ENCODE measurements at regions not wholly inside any gene's neighbourhood (a gene's known extent, or its start where the extent isn't known, plus 50 kb on each side); places are given as distances from the start of the nearest gene placed in this dataset.
A peak's percentile ranks its signal among the peaks of the same experiment; 100 is the strongest.

DNA sequence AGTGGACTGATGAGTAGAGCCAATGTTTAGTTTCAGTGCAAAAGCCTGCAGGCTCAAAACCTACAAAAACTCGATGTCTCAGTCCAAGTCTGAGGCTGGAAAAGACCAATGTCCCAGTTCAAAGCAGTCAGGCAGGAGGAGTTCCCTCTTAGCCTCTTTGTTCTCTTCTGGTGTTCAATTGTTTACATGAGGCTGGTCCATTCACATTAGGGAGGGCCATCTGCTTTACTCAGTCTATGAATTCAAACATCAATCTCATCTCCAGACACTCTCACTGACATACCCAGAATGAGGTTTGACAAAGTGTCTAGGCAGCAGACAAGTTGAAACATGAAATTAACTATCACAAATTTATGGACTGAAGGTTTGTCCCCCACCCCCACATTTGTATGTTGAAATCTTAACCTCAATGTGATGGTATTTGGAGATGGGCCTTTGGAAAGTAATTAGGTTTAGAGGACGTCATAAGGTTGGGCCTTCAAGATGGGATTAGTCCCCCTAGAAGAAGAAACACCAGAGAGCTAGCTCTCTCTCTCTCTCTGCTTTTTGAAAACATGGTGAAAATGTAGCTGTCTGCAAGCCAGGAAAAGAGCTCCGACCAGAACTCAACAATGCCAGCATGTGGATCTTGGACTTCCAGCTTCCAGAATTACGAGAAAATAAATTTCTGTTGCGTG is 438.5 kb upstream of the RGMA start:
- no peak for DNase-seq

DNA sequence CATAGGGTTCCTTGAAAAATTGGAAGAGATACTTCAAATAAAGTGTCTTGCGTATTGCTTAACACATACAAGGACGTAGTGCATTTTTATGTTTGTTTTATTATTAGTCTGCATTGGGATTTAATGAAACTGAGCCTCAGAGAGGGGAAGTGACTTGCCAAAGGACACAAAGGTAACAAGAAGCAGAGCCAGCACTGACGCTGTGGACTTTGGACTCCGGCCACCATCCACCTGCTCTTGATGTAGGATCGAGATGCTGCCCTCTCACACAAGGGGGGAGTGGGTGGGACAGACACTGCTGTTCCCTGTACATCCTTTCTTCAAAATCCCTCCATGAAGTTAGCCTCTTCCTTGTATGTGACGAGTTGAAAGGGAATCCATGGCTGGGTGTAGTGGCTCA is 435.4 kb upstream of the RGMA start:
- DNase-seq = no peak

DNA sequence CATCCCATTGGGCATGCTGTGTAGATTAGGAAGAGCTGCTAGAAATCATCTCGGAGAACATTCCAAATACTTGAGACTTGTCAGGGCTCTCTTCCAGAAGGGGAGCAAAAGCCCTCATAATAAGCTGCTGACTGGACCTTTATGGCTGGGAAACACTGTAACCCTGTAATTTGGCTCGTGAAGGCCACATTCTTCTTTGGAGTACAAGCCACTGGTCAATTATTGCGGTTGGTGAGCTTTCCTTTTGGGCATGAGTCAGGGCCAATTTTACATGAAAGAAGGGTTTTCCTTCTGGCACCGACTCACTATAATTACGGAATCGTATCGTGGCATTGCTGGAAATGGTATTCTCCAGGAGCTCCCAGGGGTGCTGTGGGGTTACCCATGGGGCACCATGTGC is 434.5 kb upstream of the RGMA start:
- peak; percentile 42 for DNase-seq

DNA sequence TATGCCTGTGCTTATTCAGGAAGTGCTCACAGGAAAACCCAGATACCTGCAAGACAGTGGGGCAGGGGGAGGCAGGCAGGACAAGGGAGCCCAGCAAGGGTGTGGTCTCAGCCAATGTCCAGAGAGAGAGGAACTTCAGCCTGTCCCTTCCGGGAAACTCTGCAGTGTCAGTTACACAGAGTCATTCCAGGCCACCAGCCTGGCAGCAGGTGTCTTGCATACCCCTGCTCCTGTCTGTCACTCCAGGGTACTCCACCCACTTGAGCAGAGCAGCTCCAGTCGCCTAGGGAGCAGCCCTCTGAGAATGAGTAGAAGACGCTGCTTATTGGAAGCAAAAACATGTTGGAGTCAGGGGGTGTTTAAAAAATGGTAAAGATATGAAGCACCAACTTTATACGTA is 431.2 kb upstream of the RGMA start:
- no peak for DNase-seq

DNA sequence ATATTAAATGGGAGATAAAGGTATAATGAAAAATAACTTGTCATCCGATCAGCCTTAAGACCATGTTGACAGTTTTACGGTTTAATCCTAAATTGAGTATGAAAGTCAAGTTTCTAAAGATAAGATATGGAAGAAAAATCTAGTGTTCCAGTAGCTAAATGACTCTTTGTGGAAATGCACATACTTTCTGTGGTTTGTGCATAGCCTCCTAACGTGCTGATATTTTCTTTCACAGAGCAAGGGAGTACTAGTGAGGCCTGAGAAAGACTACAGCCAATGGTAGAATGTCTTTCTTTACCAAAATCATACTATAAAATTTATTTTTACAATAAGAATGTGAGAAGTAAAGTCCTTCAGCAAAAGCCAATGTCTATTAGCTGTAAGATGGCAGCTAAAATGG is 430.6 kb upstream of the RGMA start:
- no peak for DNase-seq

DNA sequence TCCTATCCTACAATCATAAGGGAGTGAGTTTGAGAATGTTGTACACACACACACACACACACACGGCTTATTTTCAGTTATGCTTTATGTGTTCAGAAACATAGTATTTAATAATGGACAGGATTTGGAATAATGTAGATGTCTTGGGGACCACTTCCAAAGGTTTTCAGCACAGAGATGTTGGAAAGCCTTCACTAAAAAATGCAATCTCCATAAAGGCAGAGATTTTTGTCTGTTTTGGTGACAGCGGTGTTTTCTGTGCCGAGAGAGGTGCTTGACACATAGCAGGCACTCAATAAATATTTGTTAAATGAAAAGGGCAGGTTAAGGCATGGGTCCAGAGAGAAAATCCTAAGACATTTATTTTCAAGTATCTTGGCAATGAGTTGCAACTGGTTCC is 428.2 kb upstream of the RGMA start:
- no peak for DNase-seq

DNA sequence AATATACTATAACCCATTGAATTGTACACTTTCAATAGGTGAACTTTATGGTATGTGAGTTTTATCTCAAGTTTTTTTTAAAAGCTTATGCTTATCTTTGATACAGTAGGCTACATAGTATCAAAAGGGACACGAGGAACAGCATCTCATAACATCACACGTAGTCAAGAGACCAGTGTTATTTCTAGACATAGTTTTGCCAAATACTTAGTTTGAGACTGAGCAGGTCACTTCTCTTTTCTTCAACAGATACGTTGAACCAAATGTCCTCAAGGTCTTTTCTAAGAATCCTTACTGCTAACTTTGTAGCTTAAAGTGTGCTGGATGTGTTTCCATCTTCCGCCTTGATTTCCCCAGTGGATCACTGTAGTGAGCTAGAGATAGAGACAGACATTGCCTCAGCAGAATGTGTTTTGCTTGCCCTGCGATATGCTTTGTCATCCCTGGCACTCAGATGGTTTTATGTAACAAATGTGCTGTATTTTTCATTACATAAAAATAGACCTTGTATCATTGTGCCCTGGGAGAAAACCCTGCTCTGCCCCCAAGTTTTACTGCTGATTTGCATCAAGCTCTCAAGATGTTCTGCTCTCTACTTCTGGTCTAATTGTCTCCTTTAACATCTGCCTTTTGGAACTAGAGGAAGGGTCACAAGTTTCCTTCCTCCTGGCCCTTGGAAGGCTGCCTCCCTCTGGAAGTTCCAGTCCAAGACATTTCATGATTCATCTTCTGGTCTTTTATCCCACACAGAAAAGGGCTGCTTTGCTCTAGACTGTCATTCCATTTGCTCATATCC is 426.4 kb upstream of the RGMA start:
- DNase-seq = no peak

DNA sequence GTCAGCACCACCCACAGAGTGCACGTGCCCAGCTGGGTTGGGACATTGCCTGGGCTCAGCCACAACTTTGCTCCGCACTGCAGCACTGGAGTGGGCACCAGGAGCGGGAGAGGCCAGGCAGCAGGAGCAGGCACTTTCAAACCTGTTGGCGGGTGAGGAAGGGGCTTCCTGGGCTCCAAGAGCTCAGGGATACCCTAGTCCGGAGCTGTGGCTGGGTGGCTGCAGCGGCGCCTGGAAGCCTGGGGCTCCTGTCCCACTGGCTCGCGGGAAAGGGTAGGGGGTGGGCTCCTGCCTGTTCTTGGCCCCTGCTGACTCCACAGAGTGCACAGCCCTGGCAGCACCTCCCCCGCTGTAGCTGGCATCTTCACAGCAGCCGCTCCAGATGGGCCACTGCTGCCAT is 417.6 kb upstream of the RGMA start:
- no peak for DNase-seq

DNA sequence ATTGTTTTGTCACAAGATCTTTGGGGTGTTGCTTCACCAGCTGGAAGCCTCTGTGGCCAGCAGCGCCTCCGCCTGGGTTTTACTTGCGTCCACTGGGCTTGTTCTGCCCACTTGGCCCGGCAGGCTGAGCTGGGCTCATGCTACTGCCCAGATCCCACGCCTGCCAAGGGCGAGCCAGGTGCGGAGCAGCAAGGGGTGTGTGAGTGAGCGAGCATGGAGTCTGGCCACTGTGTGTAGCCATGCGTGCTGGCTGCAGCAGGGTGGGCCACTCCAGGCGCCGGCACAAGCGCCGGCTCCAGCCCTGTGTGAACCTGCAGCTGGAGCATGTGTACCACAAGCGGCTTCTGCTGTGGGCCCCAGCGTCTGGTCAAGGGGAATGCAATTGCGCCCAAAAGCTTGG is 416.5 kb upstream of the RGMA start:
- DNase-seq = no peak

DNA sequence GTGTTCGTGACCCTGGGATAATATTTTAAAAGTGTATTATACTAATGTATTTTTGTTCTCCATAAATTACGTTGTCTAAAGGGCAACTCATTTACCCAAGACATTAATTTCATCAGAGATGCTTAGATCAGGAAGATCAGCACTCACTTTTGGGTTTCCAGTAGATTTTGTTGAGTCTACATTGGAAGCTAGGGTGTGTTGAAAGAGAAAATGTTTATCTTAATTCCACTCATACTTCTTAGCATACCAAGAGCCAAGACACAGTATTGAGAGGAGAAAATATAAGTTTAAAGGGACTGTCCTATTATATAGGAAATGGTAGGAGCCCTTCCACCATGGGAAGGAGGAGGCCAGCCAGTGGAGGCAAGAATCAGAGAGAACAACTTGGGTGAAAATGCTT is 412.9 kb upstream of the RGMA start:
- no peak for DNase-seq

DNA sequence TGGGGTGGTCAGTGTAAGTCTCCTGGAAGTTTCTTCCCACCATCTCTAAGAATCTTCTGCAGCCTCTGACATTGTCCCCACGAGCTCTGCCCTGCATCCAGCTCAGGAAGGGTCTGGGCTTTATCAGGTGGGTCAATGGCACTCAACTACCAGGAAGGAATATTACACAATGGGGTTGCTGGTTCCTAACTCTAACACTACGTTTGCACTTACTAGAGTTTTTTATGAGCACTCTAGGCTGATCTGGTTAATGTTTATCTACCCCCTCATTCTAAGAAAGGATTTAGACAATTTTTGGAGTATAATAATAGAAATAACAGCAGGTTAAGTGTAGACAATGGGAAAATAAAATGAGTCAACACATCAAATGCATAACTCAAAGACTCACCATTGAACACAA is 411.1 kb upstream of the RGMA start:
- no peak for DNase-seq

DNA sequence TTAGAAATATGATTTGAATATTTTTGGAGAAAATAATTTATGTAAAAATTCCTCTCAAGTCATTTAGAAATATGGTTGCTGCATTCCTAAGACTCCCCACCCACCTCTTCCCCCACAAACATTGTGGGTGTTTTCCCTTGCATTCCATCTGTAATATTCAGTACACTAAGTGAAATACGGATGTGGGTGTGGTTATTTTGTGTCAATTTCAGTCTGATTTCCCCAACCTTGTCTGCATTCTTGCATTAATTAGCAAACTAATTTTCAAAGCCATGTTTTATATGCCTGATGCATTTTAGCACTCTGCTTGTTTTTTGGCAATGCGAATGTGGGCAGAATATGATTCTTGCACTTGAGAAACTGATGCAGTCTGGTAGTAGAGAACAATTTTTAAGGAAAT is 408.3 kb upstream of the RGMA start:
- no peak for DNase-seq

DNA sequence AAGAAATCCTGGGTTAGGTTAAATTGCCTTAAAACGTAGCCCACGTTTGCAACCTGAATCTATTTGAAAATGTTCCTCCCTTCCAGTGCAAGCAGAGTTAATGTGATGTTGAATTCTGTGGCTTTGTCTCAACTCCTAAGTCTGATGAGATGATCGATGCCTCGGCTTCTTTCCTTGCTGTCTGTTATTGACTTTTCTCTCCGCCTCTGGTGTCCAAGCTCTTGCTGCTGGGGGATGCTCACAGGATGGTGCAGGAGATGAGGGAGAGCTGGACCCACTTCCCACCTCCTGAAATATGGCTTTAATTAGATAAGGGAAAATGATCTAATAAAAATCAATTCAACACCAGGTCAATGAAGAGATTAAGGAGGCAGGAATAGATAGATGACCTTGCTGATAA is 407.9 kb upstream of the RGMA start:
- no peak for DNase-seq

DNA sequence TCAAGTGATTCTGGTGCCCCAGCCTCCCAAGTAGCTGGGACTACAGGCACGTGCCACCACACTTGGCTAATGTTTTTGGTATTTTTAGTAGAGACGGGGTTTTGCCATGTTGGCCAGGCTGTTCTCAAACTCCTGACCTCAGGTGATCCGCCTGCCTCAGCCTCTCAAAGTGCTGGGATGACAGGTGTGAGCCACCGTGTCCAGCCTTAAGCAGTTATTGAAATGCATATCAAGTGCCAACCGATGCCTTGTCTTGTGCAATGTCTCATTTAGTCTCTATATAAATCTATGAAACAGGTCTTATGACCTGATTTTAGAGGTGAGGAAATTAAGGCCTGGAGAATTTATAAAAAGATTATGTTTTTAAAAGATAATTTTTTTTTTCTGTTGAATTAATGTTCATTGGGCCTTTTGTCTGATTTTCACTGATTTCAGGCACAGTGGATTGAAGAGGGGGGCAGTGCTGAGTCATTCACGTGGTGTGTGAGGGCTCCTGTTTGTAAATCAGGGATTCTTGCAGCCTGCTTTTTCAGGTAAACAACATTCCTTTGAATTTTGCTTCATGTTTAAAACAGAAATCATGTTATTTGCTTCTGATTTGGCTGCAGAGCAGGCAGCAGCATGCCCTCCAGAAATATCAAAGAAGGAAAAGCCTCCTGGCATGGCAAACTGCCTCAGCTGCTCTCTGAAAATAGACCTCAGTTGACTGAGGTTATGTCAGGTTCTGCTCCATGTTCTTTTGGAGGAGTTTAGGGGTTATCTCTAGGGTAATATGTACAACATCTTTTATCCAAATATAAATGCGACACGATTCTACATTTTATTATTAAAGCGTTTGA is 407.0 kb upstream of the RGMA start:
- no peak for DNase-seq

DNA sequence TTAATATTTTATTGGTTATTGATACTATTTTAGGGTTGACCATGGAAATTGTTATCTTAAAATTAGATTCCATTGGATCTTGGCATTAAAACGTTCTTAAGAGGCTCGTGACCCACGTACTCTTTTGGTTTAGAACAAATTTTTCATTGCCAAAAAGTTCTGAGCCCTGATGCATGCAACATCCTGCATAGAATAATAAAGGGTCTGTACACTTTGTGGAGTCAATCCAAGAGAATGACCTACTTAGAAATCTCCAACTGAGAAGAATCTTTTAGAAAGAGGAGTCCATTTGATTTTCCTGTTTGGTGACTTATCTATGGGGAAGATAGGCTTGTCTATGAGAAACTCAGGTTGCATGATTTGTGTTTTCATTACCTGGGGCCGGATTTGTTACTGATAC is 404.2 kb upstream of the RGMA start:
- no peak for DNase-seq

DNA sequence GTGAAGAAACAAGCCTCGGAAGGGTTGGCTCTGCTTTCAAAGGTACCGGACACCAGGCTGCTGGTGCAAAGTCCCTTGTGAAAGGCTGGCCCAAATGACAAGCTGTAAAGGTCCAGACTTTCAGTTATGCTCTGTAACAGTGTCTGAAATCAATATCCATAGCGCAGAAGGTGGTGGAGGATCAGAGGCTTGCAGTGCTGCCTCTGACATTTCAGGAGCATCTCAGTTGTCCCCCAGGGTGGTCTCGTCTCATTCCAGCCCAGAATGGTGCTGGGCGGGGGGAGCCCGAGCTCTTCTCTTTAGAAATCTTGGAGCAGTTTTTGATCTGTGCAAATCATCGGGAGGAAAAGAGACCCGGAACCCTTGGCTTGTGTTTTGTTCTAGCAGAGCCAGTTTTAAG is 402.3 kb upstream of the RGMA start:
- DNase-seq = no peak

DNA sequence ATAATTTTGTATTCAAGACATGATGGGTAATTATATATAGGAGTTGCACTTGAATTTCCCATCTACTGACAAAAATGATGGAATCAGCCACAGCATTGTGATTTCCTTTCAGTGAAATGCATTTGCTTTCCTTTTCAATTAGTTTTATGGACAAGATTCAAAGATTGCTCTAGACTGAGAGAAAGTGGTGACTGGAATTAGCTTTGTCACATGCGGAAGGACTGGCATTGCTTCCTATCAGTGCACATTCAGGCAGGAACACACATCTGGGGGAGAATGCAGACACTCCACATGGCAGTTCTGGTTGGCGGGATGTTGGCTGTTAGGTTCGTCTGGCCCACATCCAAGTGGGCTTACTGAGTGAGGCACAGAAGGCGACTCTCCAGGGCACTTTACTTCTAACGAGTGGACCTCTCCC is 399.3 kb upstream of the RGMA start:
- no peak for DNase-seq

DNA sequence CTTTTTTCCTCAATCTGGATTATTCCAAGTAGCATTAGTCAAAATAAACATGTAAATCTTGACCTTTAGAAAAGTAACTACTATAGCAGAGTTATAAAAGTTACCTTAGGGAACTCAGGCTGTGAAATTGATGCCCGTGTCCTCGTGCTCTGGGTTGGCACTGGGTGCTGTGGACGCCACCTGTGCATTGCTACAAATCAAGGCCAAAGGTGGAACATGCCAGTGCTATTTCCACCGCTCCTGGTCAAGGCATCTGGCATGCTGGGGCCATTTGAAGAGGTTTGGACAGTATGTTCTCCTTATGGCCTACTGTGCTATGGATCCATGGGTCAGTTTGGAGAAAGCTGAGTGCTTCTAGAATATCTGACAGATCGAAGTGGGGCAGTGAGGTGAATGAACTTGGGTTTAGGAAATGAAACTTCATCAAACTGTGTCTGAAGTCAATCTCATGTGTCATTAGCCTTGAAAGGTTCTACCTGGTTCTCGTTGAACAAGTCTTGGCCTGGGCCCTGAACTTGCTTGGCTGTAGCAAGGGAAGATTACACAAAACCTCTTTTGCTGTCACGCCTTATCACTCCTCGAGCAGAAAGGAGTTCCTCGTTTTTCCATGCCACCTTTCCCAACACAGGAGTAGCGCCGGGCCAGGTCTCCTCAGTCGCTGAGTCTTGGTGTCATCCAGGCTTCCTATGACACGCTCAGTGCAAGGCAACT is 397.6 kb upstream of the RGMA start:
- no peak for DNase-seq

DNA sequence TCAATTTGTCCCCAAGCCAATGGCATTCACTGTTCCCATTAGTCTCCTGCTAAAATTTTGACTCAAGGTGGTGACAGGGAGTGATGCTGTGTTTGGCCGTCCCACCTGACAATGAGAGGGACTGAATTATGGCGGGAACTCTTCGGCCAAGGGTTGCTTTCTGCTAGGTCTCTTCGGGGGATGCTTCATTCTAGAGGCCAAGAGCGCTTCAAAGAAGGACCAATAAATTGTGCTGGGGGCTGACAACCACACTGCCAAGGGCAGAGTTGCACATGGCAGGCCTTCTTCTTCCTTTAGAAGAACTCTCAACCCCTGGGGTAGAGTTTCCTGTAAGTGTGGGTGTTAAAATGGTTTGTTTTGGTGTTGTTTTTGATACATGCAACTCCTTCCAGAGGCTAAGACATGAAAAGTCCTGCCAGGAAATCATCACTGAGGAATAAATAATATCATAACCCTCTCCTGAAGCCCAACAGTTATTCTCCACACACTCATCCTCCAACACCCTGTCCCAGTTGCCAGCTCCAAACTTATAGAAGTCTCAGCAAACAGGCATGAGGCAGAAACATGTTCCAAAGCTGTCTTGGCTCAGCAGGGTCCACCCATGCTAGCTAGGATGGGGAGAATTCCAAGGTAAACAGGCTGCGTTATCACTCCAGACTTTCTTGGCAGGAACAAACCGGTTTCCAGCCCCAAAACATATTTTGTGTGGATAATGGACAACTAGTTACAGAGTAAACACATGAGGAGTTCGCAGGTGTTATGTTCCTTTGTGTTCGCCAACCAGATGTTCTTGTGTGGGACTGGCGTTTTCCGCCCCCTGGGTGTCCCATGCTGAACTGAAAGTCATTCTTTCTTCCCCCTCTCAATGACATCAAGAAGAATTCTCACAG is 396.7 kb upstream of the RGMA start:
- peak; percentile 90 for DNase-seq

DNA sequence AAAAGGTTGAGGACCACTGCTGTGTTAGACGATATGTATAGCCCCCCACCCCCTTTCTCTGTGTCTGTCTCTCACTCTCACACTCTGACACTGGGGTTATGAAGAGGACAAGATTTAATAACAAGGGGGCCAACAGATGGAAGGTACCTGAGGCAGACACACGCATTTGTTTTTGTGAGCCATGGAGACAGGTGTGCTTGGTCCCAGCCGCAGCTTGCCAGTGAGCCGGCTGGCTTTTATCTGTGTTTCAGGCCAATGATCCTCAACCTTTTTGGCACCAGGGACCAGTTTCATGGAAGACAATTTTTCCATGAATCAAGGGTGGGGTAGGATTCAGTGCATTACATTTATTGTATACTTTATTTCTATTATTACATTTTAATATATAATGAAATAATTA is 394.9 kb upstream of the RGMA start:
- no peak for DNase-seq

DNA sequence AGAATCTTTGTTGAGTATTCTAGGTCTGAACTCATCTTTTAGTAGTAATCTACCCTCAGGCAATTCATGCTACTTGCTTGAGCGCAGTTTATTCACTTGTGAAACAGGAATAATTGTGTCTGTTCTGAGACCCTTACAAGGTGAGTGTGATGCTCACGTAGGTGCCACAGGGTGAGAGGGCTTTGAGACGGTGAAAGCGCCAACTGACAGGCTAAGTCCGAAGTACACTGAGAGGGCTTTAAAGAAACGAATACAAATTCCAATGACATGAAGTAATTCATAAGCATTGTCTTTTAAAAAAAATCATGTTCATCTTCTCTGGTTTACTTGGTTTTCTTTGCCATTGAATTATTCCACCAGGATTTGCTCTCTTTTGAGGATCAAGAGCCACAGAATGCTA is 393.7 kb upstream of the RGMA start:
- no peak for DNase-seq

DNA sequence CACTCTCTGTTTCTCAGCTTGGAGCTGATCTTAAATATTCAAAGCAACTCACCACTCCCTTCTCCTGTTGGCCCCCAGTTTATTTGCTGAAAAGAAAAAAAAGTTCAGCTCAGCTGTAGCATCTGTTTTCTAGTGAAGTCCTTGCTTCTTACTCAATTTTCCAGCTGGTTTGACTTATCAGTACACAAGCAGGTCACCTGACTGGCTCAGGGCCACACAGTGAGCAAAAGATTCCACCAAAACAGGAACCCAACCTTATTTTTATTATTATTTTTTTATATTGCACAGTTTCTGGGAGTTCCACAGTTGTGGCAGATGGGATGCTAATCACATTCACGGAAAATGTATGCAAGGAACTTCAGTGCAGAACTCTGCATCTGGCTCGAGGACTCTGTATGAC is 390.7 kb upstream of the RGMA start:
- DNase-seq = peak; percentile 74

Data from skin of body (tissue), 1 donor.